ENCODE measurements at regions not wholly inside any gene's neighbourhood (a gene's known extent, or its start where the extent isn't known, plus 50 kb on each side); places are given as distances from the start of the nearest gene placed in this dataset.
"Not testable (repeated sequence)": the region's sequence is repeated elsewhere in the genome, so short reads cannot be mapped to it uniquely, and the experiment has no call there.

DNA sequence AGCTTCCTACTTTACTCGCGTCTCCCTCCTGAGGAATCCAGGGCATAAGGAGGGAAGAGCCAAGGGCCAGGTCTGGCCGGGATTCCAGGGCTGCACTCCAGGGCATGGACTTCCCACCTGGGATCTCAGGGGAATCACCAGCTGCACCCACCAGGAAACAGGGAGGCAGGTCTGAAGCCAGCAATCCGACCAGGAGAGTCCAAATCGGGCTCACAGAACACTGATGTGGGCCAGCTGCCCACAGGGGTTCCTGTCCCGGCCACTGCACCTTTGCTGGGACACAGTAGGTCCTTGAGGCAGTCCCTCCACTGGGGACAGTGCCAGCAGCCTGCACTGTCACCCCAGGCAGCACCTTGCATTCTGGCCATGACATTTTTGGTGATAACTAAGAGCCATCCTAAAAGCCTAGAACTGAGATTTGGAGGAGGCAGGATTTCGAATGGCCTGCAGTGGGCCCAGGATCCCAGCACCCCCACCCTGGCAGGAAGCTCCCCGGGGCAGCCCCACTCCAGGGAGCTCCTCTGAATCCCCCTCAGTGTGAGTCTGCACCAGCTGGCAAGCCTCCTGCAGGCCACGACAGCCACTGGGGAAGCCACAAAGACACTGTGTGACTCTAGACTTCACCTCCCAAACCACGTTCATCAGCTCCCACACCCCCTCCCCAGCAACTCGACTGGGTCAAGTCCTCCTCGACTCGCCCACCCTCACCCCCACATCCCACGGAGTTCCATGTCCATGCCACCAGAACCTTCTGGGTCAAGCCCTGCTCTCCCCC lies 71.5 kb upstream of the PPP2R2D start:
- DNase-seq: no peak

- DNase-seq: no peak
These were observed 70.2 kb upstream of the PPP2R2D start for GRCh38 chr10:131830446-131831130.

DNA sequence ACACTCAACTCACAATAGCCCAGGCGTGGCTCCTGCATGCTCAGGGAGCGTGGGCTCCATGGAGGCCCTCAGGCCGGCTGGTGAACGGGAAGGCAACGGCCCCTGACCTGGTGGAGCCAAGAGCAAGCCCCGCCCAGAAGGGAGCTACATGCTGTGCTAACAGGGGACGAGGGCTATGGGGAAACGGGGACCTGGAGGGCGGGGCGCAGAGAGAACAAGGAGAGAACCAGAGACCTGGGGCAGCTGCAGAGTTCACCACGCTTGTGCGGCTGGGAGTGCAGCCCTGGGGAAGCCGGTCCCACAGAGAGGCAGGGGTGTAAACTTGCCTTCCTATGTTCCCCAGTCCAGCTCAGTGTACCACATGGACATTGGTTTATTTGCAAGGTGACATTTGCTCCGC lies 69.2 kb upstream of the PPP2R2D start:
- no peak for DNase-seq

GRCh38 chr10:131832056-131832685 lies 68.6 kb upstream of the PPP2R2D start:
- no peak for DNase-seq

DNA sequence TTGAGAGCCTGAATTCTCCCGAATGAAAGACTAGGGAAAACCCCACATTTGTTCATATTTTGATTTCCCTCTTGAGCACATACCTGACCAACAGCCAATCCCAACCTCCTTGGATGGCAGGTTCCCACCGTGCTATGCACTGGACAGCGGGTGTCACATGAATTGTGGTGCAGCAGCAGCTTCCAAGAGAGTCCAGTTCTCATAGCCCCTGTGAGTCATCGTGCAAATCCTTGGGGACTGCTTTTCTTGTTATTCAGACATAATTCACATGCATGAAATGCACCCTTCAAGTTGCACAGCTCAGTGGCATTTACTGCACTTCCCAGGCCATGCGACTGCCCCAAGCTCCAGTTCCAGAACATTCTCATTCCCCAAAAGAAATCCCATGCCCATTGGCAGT lies 67.8 kb upstream of the PPP2R2D start:
- DNase-seq: no peak

GRCh38 chr10:131833446-131834080 lies 67.2 kb upstream of the PPP2R2D start:
- DNase-seq: no peak

- DNase-seq: no peak
These were observed 66.5 kb upstream of the PPP2R2D start for GRCh38 chr10:131834152-131834810.

DNA sequence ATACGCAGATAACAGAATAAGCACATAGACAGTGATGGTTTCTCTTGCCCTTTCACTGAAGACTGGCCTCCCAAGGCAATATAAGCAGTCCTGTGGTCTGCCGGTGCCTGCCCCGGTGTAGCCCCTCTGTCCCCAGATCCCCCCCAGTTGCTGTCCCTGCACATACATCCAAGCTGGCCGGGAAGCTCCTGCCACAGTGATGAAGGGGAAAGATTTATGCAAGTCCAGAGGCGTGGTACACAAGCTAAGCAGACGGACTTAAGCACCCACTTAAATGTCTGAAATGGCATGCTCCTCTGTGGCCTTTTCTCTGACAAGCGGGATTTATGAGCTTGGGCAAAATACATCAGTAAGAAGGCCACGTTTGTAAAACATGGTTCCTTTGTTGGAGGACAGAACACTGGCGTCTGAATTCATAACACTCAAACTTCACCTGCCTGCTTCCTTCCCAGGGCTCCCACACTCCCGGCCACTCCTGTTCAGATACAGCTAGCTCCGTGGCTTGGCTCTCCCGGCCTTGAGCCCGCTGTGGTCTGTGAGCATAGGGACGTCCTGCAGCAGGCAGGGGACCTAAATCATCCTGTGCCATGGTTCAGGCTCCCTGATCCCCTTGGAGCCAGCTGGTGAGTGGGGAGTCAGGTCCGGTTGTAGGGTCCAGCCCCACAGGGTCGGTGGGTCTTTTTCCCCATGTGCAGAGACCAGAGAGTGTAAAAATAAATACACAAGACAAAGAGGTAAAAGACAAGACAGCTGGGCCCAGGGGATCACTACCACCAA lies 61.7 kb upstream of the PPP2R2D start:
- DNase-seq: no peak

GRCh38 chr10:131839880-131840787 lies 60.7 kb upstream of the PPP2R2D start:
- not testable (repeated sequence) for DNase-seq

- DNase-seq: no peak
These were observed 60.1 kb upstream of the PPP2R2D start for GRCh38 chr10:131840788-131841118.

DNA sequence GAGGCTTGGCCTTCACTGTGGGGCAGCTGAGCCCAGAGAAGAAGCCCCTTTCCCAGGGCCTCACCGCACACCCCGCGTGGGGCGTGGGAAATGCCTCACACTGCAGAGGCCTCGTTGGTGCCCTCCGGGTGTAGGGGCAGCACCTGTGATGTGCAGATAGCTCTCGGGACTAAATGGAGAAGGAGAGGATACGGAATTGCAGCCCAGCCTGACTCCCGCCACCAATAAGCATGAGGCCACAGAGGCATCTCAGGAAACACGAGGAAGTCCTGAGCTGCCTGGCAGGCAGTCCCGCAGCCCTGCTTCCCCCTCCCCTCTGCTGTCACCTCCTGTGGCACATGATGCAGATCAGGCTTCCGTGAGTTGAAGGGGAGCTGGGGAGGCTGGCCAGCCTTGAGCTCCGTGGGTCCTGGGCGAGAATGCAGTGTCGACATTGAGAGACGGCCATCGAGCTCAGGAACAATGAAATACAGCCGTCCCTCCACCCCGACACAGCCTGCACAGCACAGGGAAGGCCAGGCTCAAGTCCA lies 59.6 kb upstream of the PPP2R2D start:
- no peak for DNase-seq

DNA sequence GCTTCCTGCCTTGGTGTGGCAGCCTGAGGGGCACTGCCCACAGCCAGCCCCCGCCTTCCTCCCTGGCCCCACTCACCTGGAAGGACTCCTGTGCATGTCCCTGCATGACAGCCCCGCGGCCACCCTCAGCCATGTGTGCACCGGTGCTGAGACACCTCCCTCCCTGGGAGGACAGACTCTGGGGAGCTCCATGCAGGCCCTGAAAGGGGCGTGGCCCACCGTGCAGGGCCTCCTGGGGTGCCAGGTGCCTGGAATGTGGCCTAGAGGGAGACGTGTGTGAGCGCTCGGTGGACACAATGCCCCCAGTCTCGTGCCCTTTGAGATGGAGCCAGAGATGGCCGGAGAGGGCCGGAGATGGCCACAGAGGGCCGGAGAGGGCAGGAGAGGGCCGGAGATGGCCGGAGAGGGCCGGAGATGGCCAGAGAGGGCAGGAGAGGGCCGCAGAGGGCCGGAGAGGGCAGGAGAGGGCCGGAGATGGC lies 59.1 kb upstream of the PPP2R2D start:
- no peak for DNase-seq

- no peak for DNase-seq
These were observed 58.3 kb upstream of the PPP2R2D start for GRCh38 chr10:131842351-131843088.

GRCh38 chr10:131843089-131843595 lies 57.7 kb upstream of the PPP2R2D start:
- DNase-seq: no peak

DNA sequence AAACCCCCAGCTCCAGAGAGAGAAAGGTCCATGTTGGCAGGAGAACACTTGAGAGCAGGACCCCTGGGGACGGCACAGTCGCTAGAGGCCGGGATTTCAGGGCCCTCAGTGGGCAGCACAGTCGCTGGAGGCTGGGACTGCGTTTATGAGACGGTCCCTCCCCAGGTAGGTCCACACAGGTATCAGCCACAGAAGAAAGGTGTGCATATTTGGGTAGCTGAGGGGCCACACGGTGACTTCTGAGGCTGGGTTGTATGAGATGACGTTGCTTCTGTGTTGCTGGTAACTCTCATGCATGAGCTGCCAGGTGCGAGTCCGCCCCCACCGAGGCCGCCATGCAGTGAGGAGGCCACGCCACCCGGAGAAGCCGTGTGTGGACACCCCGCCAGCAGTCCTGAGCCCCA lies 56.9 kb upstream of the PPP2R2D start:
- DNase-seq: no peak

DNA sequence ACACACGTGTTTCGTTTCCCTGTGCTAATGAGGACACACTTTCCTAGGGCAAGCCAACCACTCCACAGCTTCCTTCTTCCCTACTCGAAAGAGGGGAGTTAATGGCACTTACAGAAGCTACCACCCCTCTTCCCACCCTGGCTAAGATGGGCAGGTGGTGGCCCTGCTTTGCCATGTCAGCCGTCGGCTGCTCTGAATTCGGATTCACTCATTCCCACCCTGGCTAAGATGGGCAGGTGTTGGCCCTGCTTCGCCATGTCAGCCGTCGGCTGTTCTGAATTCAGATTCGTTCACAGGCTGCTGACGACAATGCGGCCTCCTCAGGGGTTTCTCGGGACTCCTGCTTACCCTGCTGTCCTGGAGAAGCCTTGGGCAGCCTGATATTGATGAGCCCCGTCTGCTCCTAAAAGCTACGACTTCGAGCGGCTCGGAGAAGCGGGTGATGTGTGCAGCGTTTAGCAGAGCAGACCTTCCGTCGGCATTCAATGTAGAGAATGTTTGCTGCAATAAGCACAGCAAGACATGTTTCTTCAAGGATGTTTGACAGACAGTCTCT lies 56.2 kb upstream of the PPP2R2D start:
- DNase-seq: no peak

DNA sequence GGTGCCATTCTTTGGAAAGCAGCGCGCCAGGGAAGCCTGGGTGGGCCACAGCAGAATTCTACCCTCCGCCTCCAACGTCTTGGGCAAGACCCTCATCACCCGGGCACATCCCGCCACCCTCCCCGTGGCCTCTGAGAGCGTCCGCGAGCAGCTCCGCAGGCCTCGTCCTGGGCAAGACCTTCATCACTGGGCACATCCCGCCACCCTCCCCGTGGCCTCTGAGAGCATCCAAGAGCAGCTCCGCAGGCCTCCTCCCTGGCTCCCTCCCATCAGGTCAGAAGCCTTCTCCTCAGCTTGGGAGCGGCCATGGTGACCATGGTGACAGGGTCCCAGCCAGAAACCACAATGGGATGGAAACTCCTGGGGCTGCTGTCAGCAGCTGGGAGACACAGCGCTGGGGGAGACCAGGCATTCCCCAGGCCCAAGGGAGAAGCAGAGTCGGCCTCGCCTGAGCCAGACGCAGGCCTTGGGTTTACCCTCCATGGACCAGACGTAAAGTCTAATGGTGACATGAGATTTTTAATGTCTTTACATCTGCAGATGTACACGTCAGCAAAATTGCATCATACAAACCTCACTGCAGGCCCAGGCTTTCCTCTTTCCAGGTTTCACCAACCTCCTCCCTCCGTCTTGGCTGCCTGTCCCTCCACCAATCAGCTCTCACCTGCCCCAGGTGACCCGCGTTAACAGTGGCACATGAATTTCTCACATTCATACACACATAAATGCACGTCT lies 55.1 kb upstream of the PPP2R2D start:
- DNase-seq: no peak
